ENCODE measurements at regions not wholly inside any gene's neighbourhood (a gene's known extent, or its start where the extent isn't known, plus 50 kb on each side); places are given as distances from the start of the nearest gene placed in this dataset.

GRCh38 chr4:43993196-43993902, 455.3 kb downstream of the KCTD8 start:
- no peak for DNase-seq

GRCh38 chr4:43999669-44000068, 448.9 kb downstream of the KCTD8 start:
- DNase-seq, result no peak

GRCh38 chr4:44002368-44002767, 446.2 kb downstream of the KCTD8 start:
- DNase-seq, result no peak

GRCh38 chr4:44016570-44017421, 431.8 kb downstream of the KCTD8 start:
- no peak for DNase-seq

- DNase-seq, result no peak
Observed at GRCh38 chr4:44017422-44017739, 431.2 kb downstream of the KCTD8 start.

GRCh38 chr4:44019721-44020120, 428.9 kb downstream of the KCTD8 start:
- DNase-seq, result no peak

- DNase-seq, result no peak
Observed at GRCh38 chr4:44025376-44026020, 423.1 kb downstream of the KCTD8 start.

- DNase-seq, result no peak
Observed at GRCh38 chr4:44038811-44039210, 409.8 kb downstream of the KCTD8 start.

- DNase-seq, result no peak
Observed at GRCh38 chr4:44046491-44046890, 402.1 kb downstream of the KCTD8 start.

GRCh38 chr4:44056721-44057151, 391.9 kb downstream of the KCTD8 start:
- no peak for DNase-seq

GRCh38 chr4:44070843-44071242, 377.8 kb downstream of the KCTD8 start:
- DNase-seq, result no peak

- DNase-seq, result no peak
Observed at GRCh38 chr4:44071959-44072955, 376.4 kb downstream of the KCTD8 start.

- DNase-seq, result no peak
Observed at GRCh38 chr4:44086753-44087152, 361.9 kb downstream of the KCTD8 start.

- DNase-seq, result no peak
Observed at GRCh38 chr4:44093390-44093789, 355.2 kb downstream of the KCTD8 start.

GRCh38 chr4:44098973-44099372, 349.6 kb downstream of the KCTD8 start:
- no peak for DNase-seq

GRCh38 chr4:44100456-44100855, 348.2 kb downstream of the KCTD8 start:
- DNase-seq, result no peak

- no peak for DNase-seq
Observed at GRCh38 chr4:44118971-44119680, 329.5 kb downstream of the KCTD8 start.

- no peak for DNase-seq
Observed at GRCh38 chr4:44120646-44121045, 328.0 kb downstream of the KCTD8 start.

GRCh38 chr4:44121210-44121609, 327.4 kb downstream of the KCTD8 start:
- DNase-seq, result no peak

All from cerebellar nuclear complex (tissue), 1 donor.